ENCODE measurements at regions not wholly inside any gene's neighbourhood (a gene's known extent, or its start where the extent isn't known, plus 50 kb on each side); places are given as distances from the start of the nearest gene placed in this dataset.
"Not testable (repeated sequence)": the region's sequence is repeated elsewhere in the genome, so short reads cannot be mapped to it uniquely, and the experiment has no call there.

DNA sequence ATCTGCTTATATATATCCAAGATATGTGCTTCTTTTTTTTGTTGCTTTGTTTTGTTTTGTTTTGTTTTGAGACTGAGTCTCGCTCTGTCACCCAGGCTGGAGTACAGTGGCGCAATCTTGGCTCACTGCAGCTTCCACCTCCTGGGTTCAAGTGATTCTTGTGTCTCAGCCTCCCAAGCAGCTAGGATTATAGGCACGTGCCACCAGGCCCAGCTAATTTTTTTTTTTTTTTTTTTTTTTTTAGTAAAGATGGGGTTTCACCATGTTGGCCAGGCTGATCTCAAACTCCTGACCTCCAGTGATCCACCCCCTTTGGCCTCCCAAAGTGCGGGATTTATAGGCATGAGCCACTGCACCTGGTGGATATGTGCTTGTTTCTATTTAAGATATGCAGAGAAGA is 314.6 kb upstream of the G2E3 start:
- not testable (repeated sequence) for DNase-seq; H2BK5ac ChIP-seq (ENCODE audit: low read depth, low read length, poor library complexity); H2AK5ac ChIP-seq (ENCODE audit: low read length); H4K8ac ChIP-seq (ENCODE audit: low read depth, low read length); H3K4me3 ChIP-seq (ENCODE audit: low read depth, low read length); H3K18ac ChIP-seq (ENCODE audit: low read length); H2BK120ac ChIP-seq (ENCODE audit: insufficient read depth, low read length, poor library complexity); H3K4ac ChIP-seq (ENCODE audit: low read depth, low read length); H3K4me1 ChIP-seq (ENCODE audit: control insufficient read depth in 1 of 2, insufficient read depth in 2 of 2, low read length in 2 of 2); H4K12ac ChIP-seq (ENCODE audit: low read depth, low read length); H3K79me1 ChIP-seq (ENCODE audit: low read length); H3K36me3 ChIP-seq (ENCODE audit: control insufficient read depth in 1 of 2, insufficient read depth in 2 of 2, low read length in 2 of 2); H3K4me2 ChIP-seq (ENCODE audit: low read length); H3K14ac ChIP-seq (ENCODE audit: low read length); H3K23ac ChIP-seq (ENCODE audit: low read length); H2AFZ ChIP-seq (ENCODE audit: insufficient read depth, low read length, poor library complexity); H4K91ac ChIP-seq (ENCODE audit: low read depth, low read length); H2BK12ac ChIP-seq (ENCODE audit: low read length); H3K27me3 ChIP-seq (ENCODE audit: insufficient read depth, low read length); H3K9me3 ChIP-seq (ENCODE audit: insufficient read depth, low read depth, low read length); H3K27ac ChIP-seq (ENCODE audit: low read depth, low read length); H3K9ac ChIP-seq (ENCODE audit: low read length); H3K79me2 ChIP-seq (ENCODE audit: control insufficient read depth, insufficient read depth, low read length, poor library complexity)
- no CpG with 5 or more reads among the region's 4 CpGs for WGBS (ENCODE audit: extremely low coverage, insufficient coverage, insufficient read length)

GRCh38 chr14:30251017-30251416 is 307.9 kb upstream of the G2E3 start:
- H3K27ac ChIP-seq (ENCODE audit: low read depth, low read length), result no peak overlapping the region
- no peak for DNase-seq

DNA sequence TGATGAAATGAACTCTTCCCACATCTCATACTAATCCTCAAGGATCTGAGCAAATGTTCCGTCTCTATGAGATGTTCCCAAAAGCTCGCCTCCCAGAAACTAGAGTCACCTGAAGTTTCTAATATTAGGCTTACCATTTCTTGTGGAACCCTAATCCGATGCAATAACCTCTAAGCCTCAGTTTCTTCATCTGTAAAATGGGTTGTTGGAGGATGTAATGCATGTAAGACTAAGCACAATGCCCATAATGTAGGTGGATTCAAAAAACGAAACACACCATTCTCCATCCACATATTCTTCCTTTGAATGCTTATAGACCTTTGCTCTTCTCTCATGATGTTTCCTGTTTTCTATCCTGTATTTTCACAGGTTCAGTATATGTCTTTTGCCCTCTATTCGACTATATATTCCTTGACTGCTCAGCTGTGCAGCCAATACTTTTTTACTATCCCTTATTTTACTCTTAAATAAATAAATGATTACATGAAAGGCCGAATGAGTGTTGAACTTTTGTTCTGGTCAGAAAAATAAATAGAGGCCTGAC is 307.3 kb upstream of the G2E3 start:
- Histone ChIP-seq H3K23ac (ENCODE audit: low read length) (no peak overlapping the region), H3K4ac (ENCODE audit: low read depth, low read length) (no peak overlapping the region), H4K12ac (ENCODE audit: low read depth, low read length) (no peak overlapping the region), H3K18ac (ENCODE audit: low read length) (no peak overlapping the region), H2BK5ac (ENCODE audit: low read depth, low read length, poor library complexity) (no peak overlapping the region), H2AK5ac (ENCODE audit: low read length) (no peak overlapping the region), H3K9ac (ENCODE audit: low read length) (no peak overlapping the region), H2BK120ac (ENCODE audit: insufficient read depth, low read length, poor library complexity) (no peak overlapping the region), H3K9me3 (ENCODE audit: insufficient read depth, low read depth, low read length) (no peaks in the 10 kb centered on the region), H3K14ac (ENCODE audit: low read length) (no peak overlapping the region), H2AFZ (ENCODE audit: insufficient read depth, low read length, poor library complexity) (no peak overlapping the region), H4K8ac (ENCODE audit: low read depth, low read length) (no peak overlapping the region), H4K91ac (ENCODE audit: low read depth, low read length) (no peak overlapping the region), H3K4me1 (ENCODE audit: control insufficient read depth in 1 of 2, insufficient read depth in 2 of 2, low read length in 2 of 2) (no peaks in the 10 kb centered on the region), H3K27ac (ENCODE audit: low read depth, low read length) (no peak overlapping the region), H3K4me2 (ENCODE audit: low read length) (no peak overlapping the region), H2BK12ac (ENCODE audit: low read length) (no peak overlapping the region), H3K4me3 (ENCODE audit: low read depth, low read length) (no peak overlapping the region), H3K79me2 (ENCODE audit: control insufficient read depth, insufficient read depth, low read length, poor library complexity) (no peaks in the 10 kb centered on the region), H3K27me3 (ENCODE audit: insufficient read depth, low read length) (no peaks in the 10 kb centered on the region), H3K79me1 (ENCODE audit: low read length) (no peaks in the 10 kb centered on the region), H3K36me3 (ENCODE audit: control insufficient read depth in 1 of 2, insufficient read depth in 2 of 2, low read length in 2 of 2) (no peaks in the 10 kb centered on the region)
- no peak for DNase-seq
- no CpG with 5 or more reads among the region's 6 CpGs for WGBS (ENCODE audit: extremely low coverage, insufficient coverage, insufficient read length)

More at GRCh38 chr14:30251017-30251416, 307.9 kb upstream of the G2E3 start:
- no peak overlapping the region for H3K9ac ChIP-seq (ENCODE audit: low read length)
- no peaks in the 10 kb centered on the region for H3K79me1 ChIP-seq (ENCODE audit: low read length)
- H3K4ac ChIP-seq (ENCODE audit: low read depth, low read length), result no peak overlapping the region
- no peak overlapping the region for H2AK5ac ChIP-seq (ENCODE audit: low read length)
- H3K36me3 ChIP-seq (ENCODE audit: control insufficient read depth in 1 of 2, insufficient read depth in 2 of 2, low read length in 2 of 2), result no peaks in the 10 kb centered on the region
- no peaks in the 10 kb centered on the region for H3K4me1 ChIP-seq (ENCODE audit: control insufficient read depth in 1 of 2, insufficient read depth in 2 of 2, low read length in 2 of 2)
- no peak overlapping the region for H3K23ac ChIP-seq (ENCODE audit: low read length)
- H2BK12ac ChIP-seq (ENCODE audit: low read length), result no peak overlapping the region
- no peak overlapping the region for H3K14ac ChIP-seq (ENCODE audit: low read length)
- no peak overlapping the region for H2AFZ ChIP-seq (ENCODE audit: insufficient read depth, low read length, poor library complexity)
- no peaks in the 10 kb centered on the region for H3K27me3 ChIP-seq (ENCODE audit: insufficient read depth, low read length)
- no peak overlapping the region for H2BK5ac ChIP-seq (ENCODE audit: low read depth, low read length, poor library complexity)
- H4K8ac ChIP-seq (ENCODE audit: low read depth, low read length), result no peak overlapping the region
- no peak overlapping the region for H3K4me2 ChIP-seq (ENCODE audit: low read length)
- no peaks in the 10 kb centered on the region for H3K79me2 ChIP-seq (ENCODE audit: control insufficient read depth, insufficient read depth, low read length, poor library complexity)
- no peak overlapping the region for H4K12ac ChIP-seq (ENCODE audit: low read depth, low read length)
- H3K4me3 ChIP-seq (ENCODE audit: low read depth, low read length), result no peak overlapping the region
- no peak overlapping the region for H4K91ac ChIP-seq (ENCODE audit: low read depth, low read length)
- no peak overlapping the region for H2BK120ac ChIP-seq (ENCODE audit: insufficient read depth, low read length, poor library complexity)
- H3K18ac ChIP-seq (ENCODE audit: low read length), result no peak overlapping the region
- H3K9me3 ChIP-seq (ENCODE audit: insufficient read depth, low read depth, low read length), result no peaks in the 10 kb centered on the region

DNA sequence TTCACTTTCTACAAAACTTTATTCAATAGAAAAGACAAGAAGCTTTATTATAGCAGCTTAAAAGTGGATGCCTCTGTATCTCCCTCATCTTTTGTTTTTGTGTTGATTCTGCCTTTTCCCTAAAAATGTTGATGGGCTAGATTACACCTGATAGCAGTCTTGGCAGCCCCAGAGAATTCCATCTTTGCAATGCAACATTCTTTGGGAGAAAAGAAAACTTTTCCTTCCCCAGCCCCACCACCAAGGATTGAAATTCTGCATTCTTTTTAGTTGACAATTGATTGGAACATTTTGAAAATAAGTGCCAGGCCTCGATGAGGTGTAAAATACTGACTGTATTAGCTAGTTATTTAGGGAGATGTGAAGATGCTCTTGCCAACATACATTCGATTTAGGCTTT is 306.8 kb upstream of the G2E3 start:
- Histone ChIP-seq H3K9me3 (ENCODE audit: insufficient read depth, low read depth, low read length) (no peaks in the 10 kb centered on the region), H2BK5ac (ENCODE audit: low read depth, low read length, poor library complexity) (no peak overlapping the region), H3K18ac (ENCODE audit: low read length) (no peak overlapping the region), H3K4me1 (ENCODE audit: control insufficient read depth in 1 of 2, insufficient read depth in 2 of 2, low read length in 2 of 2) (no peaks in the 10 kb centered on the region), H3K23ac (ENCODE audit: low read length) (no peak overlapping the region), H3K4me2 (ENCODE audit: low read length) (no peak overlapping the region), H4K12ac (ENCODE audit: low read depth, low read length) (no peak overlapping the region), H2AK5ac (ENCODE audit: low read length) (no peak overlapping the region), H3K4me3 (ENCODE audit: low read depth, low read length) (no peak overlapping the region), H2AFZ (ENCODE audit: insufficient read depth, low read length, poor library complexity) (no peak overlapping the region), H3K27me3 (ENCODE audit: insufficient read depth, low read length) (no peaks in the 10 kb centered on the region), H3K27ac (ENCODE audit: low read depth, low read length) (no peak overlapping the region), H3K4ac (ENCODE audit: low read depth, low read length) (no peak overlapping the region), H4K8ac (ENCODE audit: low read depth, low read length) (no peak overlapping the region), H4K91ac (ENCODE audit: low read depth, low read length) (no peak overlapping the region), H3K14ac (ENCODE audit: low read length) (no peak overlapping the region), H3K9ac (ENCODE audit: low read length) (no peak overlapping the region), H2BK12ac (ENCODE audit: low read length) (no peak overlapping the region), H2BK120ac (ENCODE audit: insufficient read depth, low read length, poor library complexity) (no peak overlapping the region), H3K36me3 (ENCODE audit: control insufficient read depth in 1 of 2, insufficient read depth in 2 of 2, low read length in 2 of 2) (no peaks in the 10 kb centered on the region), H3K79me1 (ENCODE audit: low read length) (no peaks in the 10 kb centered on the region), H3K79me2 (ENCODE audit: control insufficient read depth, insufficient read depth, low read length, poor library complexity) (no peaks in the 10 kb centered on the region)
- no CpG with 5 or more reads among the region's 2 CpGs for WGBS (ENCODE audit: extremely low coverage, insufficient coverage, insufficient read length)
- DNase-seq, result no peak
